CD4-positive, alpha-beta T cell treated with Interleukin-17A for 1 hour (primary cell): ENCODE measurements at regions not wholly inside any gene's neighbourhood (a gene's known extent, or its start where the extent isn't known, plus 50 kb on each side); places are given as distances from the start of the nearest gene placed in this dataset.
"Not testable (repeated sequence)": the region's sequence is repeated elsewhere in the genome, so short reads cannot be mapped to it uniquely, and the experiment has no call there.

Experiments
- DNase-seq: peaks from one replicate; pipeline ENCODE4 v3.0.0-alpha.2; 2020

DNA sequence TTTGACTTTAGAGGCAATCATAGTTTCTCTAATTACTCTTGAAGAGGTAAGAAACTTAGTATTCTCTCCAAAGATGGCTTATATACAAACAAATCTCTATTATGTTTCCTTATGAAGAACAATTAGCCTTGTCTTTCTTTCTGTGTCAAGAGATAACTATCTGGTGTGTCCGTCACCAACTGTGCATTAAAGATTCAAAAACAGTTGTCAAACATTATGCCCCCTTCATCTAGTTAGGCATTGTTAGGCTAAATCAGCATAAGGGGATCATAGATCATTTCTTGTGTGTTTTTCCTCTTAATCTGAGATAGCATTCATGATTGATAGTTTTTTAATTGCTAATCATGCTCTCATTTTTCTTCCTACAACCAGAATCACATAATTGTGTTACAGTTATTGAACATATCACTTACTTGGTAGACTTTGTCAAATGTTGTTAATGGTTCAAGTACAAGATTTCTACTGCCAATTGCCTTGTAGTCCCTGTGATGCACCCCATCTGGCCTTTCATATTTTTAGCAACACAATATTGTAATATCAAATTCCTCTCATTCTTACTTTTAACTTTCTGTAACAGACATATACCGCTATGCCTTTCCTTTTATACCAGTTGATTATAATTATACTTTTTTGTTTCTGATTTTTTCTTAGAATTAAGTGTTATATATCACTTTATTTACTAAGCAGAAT lies 612.7 kb downstream of the SLITRK6 start:
- DNase-seq, result no peak

DNA sequence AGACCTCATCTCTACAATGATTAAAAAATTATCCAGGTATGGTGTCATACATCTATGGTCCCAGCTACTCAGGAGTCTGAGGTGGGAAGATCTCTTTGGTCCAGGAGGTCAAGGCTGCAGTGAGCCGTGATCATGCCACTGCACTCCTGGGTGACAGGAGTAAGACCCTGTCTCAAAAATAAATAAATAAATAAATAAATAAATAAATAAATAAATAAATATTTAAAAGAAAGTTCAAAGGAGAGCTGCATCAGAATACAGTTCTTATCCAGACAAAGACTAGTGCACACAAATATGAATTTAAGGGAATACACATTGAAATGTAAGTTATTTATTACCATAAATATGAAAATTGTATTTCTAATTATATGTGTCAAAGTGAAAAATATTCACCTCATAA lies 624.9 kb downstream of the SLITRK6 start:
- no peak for DNase-seq

DNA sequence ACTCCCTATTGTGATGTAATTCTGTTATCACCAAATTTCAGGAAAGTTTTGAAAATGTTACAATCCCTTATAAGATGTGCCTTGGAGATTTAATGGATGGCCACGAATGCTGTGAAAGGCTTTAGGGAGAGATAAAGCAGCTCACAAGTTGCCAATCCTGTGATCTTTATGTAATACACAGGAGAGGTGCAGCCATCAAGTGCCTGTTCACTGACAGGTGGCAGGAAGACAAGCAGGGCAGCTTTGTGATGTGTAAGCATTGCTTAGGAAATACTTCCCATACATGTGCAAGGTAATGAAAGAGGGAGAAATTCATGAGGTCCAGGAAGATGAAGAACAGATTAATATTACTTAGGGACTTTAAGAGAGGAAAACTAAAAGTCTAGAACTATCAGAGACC lies 628.8 kb downstream of the SLITRK6 start:
- no peak for DNase-seq

DNA sequence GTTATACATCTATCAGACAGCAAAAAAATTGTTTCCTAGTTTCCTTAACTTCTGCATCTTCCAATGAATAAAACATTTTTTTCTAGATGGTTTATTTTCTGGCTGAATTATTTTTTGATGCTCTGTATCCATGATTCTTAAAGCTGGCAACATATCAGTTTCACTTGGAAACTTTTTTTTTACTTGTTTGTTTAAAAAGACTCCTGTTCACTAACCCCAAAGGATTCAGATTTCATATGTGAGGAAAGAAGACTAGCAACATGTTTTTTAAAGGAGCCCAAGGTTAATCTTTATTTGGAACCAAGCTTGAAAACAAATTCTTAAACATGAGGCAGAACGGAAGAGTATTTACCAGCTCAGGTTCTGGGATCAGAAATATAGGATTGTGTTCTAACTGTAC lies 632.3 kb downstream of the SLITRK6 start:
- no peak for DNase-seq

DNA sequence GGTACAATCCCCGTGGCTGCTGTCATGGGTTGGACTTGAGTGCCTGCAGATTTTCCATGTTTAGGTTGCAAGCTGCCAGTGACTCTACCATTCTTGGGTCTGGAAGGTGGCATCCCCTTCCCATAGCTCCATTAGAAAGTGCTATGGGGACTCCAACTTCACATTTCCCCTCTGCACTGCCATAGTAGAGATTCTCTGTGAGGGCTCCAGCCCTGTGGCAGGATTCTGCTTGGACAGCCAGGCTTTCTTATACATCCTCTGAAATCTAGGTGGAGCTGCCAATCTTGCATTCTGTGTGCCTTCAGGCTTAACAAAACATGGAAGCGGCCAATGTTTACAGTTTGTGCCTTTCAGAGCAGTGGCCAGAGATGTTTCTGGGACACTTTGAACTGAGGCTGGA lies 636.2 kb downstream of the SLITRK6 start:
- DNase-seq, result no peak

DNA sequence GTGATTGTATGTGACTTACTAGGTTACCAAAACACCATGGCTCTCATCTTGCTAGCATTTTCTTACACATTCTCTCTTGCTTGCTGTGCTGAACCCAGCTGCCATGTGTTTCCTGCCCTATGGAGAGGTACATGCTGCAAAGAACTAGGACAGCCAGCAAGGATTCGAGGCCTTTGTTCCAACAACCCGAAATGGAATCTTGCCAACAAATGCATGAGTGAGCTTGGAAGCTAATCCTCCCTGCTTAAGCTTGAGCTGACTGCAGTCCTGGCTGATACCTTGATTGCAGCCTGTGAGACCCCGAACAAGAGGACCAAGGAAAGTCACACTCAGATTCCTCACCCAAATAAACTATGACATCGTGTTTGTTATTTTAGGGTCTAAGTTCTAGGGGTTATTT lies 651.2 kb downstream of the SLITRK6 start:
- no peak for DNase-seq

DNA sequence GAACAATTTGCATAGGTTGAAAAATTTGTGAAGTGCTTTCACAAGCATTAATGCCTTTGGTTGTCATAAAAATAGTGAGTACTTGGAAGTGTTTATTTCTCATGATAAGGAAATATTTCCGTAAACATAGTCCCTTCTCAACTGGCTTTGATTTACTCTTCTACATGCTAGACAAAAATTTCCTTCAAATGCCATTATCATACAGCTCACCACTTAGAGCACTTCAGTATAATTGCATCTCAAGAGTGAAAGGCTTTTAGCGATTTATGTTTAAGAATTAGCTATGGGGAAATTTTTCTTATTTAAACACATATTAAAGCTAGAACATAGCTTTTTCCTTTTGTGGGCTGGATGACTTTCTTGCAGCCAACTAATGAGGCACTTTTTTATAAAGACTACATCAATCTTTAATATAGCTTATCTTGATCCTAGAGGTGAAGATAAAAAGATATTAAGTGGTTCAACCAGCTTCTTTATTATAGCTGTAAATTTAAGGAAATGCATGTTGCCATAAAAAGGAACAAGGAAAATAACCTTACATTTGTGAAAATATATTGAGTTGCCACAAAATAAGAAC lies 656.8 kb downstream of the SLITRK6 start:
- DNase-seq, result no peak

DNA sequence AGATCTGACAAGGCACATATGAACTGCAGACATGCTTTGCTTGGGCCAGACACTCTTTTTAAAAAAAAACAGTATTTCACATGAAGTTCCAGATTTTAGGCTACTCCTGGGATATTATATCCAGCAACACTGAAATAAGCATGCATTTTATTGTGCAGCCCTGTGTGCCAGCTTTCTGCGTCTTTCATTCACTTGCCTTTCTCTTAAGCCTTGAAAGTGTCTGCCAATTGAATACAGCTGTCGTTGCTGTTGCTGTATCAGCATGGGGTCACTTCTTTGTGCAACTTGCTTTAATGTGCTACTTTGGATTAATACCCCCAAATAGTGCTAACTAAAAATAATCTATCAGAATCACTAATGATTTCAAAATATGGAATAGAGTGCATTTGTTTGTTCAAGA lies 657.8 kb downstream of the SLITRK6 start:
- DNase-seq, result no peak

DNA sequence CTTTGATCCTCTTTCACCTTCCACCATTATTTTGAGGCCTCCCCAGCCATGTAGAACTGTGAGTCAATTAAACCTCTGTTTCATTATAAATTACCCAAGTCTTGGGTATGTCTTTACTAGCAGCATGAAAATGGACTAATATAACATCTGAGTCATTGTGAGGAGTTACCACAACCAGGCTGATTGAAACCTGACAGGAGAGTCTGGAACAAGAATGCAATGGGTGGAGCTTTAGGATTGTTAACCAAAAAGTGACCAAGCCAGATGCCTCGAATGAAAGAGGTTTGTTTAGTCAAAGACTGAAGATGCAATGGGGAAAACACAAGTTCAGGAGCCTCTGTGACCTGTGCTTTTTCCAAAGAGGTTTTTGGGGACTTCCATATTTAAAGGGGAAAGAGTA lies 659.0 kb downstream of the SLITRK6 start:
- DNase-seq, result no peak

DNA sequence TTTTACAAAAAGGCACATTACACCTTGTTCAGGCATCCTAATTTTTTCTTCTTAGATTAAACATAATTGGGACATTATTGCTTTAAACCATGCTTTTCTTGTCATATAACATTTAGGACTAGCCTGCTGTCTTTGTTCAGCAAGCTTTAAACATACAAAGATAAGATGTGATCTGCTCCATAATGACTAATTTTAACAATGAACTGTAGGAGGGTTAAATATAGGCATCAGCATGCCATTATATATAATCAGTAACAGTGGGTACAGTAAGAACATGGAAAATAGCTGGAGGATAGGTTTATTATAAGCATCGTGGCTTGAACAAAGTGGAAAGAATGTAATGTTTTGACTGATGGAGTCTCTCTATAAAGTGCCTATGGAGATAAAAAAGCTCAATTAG lies 661.7 kb downstream of the SLITRK6 start:
- DNase-seq, result no peak

DNA sequence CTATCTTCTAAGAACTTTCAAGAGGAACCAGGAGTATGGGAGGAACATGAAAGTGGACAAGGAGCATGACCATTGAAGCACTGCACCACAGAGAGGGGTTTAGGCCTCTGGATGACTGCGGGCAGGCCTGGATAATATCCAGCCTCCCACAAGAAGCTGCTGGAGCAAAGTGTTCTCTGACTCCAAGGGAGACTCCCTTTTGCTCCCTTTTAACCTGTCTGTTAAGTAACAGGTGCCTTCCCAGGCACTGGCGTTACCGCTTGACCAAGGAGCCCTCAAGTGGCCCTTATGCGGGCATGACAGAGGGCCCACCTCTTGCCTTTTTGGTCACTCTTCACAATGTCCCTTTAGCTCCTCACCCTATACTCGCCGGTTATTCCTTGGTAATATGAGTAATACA lies 666.2 kb downstream of the SLITRK6 start:
- no peak for DNase-seq

DNA sequence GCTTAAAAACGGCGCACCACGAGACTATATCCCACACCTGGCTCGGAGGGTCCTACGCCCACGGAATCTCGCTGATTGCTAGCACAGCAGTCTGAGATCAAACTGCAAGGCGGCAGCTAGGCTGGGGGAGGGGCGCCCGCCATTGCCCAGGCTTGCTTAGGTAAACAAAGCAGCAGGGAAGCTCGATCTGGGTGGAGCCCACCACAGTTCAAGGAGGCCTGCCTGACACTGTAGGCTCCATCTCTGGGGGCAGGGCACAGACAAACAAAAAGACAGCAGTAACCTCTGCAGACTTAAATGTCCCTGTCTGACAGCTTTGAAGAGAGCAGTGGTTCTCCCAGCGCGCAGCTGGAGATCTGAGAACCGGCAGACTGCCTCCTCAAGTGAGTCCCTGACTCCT lies 675.7 kb downstream of the SLITRK6 start:
- DNase-seq, result not testable (repeated sequence)

DNA sequence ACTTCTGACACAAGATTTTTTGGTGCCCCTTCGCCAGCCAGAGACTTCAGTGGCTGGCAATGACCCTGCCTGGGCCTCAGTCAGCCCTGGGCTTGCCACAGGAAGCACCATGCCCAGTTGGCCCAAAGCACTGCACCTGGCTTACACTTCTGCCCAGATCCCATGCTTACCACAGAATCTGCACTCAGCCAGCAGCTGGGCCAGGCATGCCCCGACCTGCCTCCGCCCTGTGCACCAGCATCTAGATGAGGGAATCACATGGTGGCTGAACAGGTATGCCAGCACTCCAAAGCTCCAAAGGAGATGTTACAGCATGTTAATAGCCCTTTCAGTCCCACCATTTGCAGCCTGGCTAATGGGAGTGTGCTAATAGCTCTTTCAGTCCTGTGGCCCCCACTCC lies 690.9 kb downstream of the SLITRK6 start:
- no peak for DNase-seq

DNA sequence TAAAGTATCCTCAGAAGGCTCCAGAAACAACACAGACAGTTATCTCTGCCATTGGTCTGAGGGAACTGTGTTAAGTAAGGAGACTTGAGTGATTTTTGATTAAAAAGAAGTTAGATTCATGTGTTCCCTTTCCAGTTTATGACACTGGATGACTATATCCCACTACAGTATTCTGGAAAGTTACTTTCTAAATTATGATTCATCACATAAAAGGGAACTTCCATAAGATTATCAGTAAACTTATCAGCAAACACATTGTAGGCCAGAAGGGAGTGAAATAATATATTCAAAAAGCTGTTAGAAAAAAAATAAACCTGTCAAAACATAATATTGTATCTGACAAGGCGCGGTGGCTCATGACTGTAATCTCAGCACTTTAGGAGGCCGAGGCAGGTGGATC lies 700.0 kb downstream of the SLITRK6 start:
- DNase-seq, result no peak

DNA sequence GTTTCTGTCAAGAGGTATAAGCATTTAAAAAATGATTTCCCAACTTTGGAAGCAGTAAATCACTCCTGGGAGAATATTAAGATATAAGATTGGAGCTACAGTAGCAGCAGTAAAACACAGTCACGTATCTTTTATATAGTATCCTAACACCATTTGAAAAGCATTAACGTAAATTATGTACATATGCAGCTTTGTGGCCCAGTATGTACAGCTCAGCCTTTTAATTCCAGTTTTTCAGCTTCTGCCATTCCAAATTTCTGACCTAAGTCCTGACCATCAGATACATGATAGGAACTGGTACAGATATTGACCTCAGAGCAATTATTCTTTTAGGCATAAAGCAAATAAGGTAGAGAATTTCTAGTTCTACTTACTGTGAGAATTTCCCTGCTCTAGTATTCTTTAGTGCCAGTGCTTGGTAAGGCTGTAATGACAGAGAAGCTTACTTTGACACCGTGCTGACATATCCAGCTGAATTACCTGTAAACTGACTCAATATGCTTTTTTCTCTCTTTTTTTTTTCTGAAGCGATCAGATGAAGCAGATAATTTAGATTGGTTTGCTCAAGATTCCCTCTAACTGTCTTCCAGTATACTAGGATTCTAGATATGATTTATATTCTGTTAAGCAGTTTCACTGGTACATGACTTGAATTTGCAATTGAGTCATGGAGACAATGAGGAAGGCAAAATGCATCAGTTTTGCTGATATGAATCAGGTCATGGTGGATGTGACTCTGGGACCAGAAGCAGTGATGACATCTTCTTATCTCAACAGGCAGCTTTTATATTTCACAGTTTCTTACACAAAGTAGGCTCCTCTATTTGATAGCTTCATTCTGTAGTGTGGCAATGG lies 703.6 kb downstream of the SLITRK6 start:
- no peak for DNase-seq

DNA sequence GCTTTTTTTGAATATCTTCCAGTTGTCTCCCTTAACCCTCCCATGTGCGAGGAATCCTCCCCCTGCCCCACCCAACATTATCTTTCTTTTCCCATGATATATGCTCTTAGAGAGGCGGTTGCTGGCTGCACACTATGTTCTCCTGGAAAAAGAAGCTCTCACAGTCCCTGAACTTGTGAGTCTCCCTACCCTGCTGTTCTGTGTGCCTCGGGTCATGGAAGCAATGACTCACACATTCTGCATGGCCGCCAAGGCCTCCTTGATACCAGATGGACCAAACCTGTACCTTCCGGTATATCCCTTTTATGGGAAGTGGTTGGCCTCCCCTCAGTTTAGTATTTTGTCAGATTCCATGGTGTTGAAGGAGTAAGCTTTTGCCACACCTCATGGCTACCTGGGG lies 705.4 kb downstream of the SLITRK6 start:
- no peak for DNase-seq

DNA sequence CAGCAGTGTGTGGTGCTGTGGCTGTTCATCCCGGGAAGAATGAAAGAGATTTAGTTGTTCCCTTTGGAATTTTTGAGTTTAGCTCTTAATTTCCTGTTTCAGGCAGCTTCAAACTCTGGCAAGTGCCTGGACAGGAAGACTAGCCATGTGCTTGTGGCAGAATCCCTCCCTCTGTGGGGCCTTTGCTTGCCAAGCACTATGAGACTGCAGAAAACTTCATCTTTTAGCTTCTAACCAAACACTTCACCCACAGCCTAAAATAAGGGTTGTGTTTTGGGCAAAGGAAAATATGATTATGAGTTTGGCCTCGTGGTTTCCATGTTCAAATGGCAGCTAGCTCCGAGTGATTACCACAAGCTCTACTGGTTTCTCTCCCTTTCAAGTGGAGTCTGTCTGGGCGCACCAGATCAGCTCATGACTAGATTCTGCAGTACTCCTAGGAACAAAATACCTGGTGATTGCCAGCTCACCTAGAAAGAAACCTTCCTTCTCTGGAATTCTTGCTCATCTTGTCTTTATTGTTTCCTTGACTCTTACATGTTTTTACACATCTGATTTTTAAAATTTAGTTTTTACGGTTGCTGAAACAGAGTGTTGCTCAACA lies 707.5 kb downstream of the SLITRK6 start:
- no peak for DNase-seq

DNA sequence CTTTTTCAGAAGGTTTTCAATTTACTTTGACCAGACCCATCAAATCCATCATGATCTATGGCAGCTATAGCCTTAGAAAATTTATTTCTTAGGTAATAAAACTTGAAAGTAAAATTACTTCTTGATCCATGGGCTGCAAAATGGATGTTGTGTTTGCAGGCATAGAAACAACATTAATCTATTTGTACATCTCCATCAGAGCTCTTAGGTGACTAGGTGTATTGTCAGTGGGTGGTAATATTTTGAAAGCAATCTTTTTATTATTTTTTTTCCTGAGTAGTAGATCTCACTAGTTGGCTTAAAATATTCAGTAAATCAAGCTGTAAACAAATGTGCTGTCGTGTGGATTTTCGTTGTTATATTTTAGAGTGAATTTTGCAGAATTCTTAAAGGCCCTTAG lies 710.0 kb downstream of the SLITRK6 start:
- no peak for DNase-seq

DNA sequence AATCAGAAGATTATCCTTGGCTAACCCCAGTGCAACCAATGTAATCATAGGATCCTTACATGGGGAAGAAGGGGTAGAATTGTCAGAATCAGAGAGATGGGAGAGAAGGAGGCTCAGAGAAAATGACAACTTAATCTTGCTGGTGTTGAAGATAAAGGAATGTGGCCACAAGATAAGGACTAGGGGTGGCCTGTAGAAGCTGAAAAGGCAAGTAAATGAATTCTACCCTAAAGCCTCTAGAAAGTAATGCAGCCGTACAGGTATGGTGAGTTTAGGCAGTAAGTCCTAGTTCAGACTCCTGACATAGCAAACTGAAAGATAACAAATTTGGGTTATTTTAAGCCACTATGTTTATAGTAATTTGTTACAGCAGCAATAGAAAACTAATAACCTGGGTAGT lies 718.5 kb downstream of the SLITRK6 start:
- no peak for DNase-seq

DNA sequence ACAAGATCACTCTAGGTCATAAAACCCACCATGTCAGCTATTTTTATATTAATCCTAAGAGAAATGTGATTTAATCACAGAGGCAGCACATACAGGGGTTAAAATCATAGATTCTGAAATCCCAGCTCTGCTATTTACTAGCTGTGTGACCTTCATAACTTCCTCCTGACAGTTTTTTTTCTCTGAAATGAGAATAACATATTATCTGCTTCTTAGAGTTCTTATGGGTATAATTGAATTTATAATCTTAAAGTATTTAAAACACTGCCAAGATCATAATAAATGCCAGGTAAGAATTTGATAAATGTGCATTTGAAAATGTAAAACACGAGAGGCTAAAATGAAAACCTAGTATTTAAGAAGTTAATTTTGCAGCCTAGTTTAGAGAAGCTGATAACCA lies 722.9 kb downstream of the SLITRK6 start:
- DNase-seq, result no peak

DNA sequence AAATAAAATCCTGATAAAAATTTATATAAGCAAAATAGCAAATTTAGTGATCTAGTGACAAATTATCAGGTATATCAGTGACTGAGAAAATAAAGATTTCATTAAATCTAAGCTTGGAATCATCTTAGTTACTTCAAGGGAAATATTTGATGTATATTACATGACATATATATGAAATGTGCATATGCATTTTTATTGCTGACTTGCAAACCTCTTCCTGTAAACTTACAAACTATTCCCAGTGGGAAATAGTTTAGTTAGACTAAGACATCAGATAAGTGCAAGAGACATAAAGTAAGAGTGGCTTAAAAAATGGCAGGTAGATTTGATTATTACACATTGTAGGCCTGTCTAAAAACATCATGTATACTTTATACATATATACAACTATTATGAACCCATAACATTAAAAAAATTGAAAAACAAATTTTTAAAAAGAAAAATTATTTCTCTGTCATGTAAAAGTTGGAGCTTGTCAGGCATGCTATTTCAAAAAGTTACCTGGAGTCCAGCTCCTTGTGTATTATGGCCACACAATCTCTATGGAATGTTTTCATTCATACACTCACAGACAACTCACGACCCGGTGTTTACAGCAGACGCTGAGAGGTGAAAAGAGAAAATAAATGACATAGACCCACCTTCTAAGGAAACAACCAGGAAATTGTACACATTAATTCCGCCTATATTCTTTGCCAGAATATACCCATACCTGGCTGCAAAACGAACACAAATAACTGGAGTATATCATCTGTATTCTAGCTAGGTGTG lies 724.5 kb downstream of the SLITRK6 start:
- no peak for DNase-seq

DNA sequence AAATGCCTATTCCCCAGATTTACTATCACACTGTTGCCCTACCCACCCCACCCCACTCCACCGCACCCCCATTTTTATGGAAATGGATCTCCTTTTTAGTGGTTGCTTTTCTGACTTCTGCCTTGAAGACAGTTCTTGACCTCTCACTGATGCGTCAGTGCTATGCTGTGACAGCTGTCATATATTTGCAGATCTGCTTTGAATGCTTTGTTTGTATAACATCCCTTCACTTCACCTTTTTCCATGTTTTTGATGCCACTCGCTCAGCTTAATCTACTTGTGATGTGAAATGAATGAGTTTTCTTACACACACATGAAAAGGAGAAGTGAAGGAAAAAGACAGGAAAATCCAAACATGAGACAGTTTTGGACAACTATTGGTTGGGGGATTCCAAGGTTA lies 731.0 kb downstream of the SLITRK6 start:
- DNase-seq, result no peak

DNA sequence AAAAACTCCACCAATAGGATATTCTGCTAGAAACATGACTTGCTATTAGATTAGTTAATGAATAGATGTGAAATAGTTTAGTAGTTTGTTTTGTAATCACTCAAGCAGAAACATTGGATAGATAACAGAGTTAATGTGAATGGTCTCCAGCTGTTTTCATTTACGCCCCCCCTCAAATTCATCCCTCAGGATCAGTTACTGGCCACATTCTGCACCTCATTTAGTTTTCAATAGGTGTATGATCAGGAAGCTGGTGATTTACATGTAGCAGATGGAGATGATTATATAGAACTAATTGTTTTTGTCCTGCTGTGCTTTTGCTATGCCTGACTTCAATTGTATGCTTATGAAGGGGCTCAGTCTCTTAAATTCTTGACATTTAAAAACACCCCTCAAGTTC lies 759.0 kb downstream of the SLITRK6 start:
- no peak for DNase-seq
